K562 (cell line): ENCODE measurements at regions not wholly inside any gene's neighbourhood (a gene's known extent, or its start where the extent isn't known, plus 50 kb on each side); places are given as distances from the start of the nearest gene placed in this dataset.

Source experiments
- ATAC-seq: fragments of 200-7000 bp; cut with Tn5 transposase; 3 replicates; pipeline ENCODE4 v1.9.1; 2020; ENCODE audit warnings: moderate library complexity
- BruUV-seq: library from RNA; stranded (reverse); fragments of 400-500 nt; replicated peaks from 2 replicates; lab custom pipeline; 2021; lab: Mats Ljungman, UMichigan
- CTCF ChIA-PET: fragments of 300-600 bp; formaldehyde crosslinking; extraction: SDS; loops from one replicate; lab custom pipeline; 2021; ENCODE audit warnings: low intra/inter-chr PET ratio; lab: Yijun Ruan, JAX
- POLR2A ChIA-PET: fragments of 300-600, 350-650 bp; sonication (Branson Sonifier 250); formaldehyde crosslinking; extraction: SDS; loops from one replicate; lab custom pipeline; 2021; ENCODE audit warnings: antibody characterized with exemption, inconsistent platforms; lab: Yijun Ruan, JAX
- DNase-seq, 4 experiments: peaks; one replicate each; pipeline versions ENCODE4 v3.0.0 to v3.0.0-alpha.2; 2011 to 2018; ENCODE audit warnings: low spot score in 3 of 4, mixed read lengths in 3 of 4; ENCODE audit errors: extremely low read depth in 1 of 4
- FAIRE-seq: peaks from 2 replicates; lab custom pipeline; 2011; peaks lifted over from hg19 to GRCh38; lab: Jason Lieb, UNC
- H2AFZ ChIP-seq: 2 replicates; pipeline ENCODE4 v1.6.0; 2011; ENCODE audit warnings: low read depth, low read length, control low read depth, inconsistent platforms
- H3K27ac ChIP-seq: fragments of 200-600 bp; 3 replicates; pipeline ENCODE4 v1.8.0; 2011; ENCODE audit warnings: low read depth, mild to moderate bottlenecking, control low read depth, inconsistent platforms, low read length, moderate library complexity, mixed read lengths; ENCODE audit errors: extremely low read depth
- H3K27me3 ChIP-seq, 2 experiments: fragments of 300-600 bp in 1 of 2; 2 replicates in 1 of 2; 3 replicates in 1 of 2; pipeline versions ENCODE4 v1.6.0 to v1.8.0; 2011; ENCODE audit warnings: inconsistent platforms in 2 of 2, low read length in 2 of 2, mild to moderate bottlenecking in 1 of 2, mixed read lengths in 1 of 2, moderate library complexity in 1 of 2; ENCODE audit not compliant: control insufficient read depth in 2 of 2, insufficient read depth in 2 of 2
- H3K36me3 ChIP-seq: fragments of 300-600 bp; 3 replicates; pipeline ENCODE4 v1.8.0; 2011; ENCODE audit warnings: mild to moderate bottlenecking, low read length, inconsistent platforms; ENCODE audit not compliant: control insufficient read depth, insufficient read depth
- H3K4me1 ChIP-seq, 2 experiments: fragments of 200-600 bp in 1 of 2; replicated peaks in 1 of 2; 2 replicates in 1 of 2; 3 replicates in 1 of 2; pipeline versions ENCODE4 v1.5.1 to v1.8.0; 2011; ENCODE audit warnings: inconsistent platforms in 2 of 2, low read length in 2 of 2, mild to moderate bottlenecking in 1 of 2, mixed read lengths in 1 of 2, moderate library complexity in 1 of 2; ENCODE audit not compliant: control insufficient read depth in 2 of 2, insufficient read depth in 2 of 2
- H3K4me2 ChIP-seq: 2 replicates; pipeline ENCODE4 v1.6.1; 2011; ENCODE audit warnings: low read length, control low read depth, inconsistent platforms, mixed read lengths; ENCODE audit not compliant: insufficient read depth
- H3K4me3 ChIP-seq: fragments of 200-600 bp; sonication (generic), shearing (Covaris generic); 2 replicates; pipeline ENCODE4 v1.5.1; 2016; ENCODE audit warnings: control low read depth, inconsistent platforms
- H3K79me2 ChIP-seq: fragments of 200-600 bp; 3 replicates; pipeline ENCODE4 v1.8.0; 2011; ENCODE audit warnings: low read length, inconsistent platforms; ENCODE audit not compliant: control insufficient read depth, insufficient read depth
- H3K9ac ChIP-seq, 2 experiments: 2 replicates each; pipeline versions ENCODE4 v1.6.0 to v1.6.1; 2011; ENCODE audit warnings: low read depth in 2 of 2, low read length in 2 of 2, control low read depth in 1 of 2, inconsistent platforms in 1 of 2, mild to moderate bottlenecking in 1 of 2, mixed read lengths in 1 of 2; ENCODE audit not compliant: insufficient read depth in 1 of 2
- H3K9me1 ChIP-seq: one replicate; pipeline ENCODE4 v1.6.0; 2011; ENCODE audit warnings: inconsistent platforms, mild to moderate bottlenecking, low read length, moderate library complexity; ENCODE audit not compliant: control insufficient read depth, insufficient read depth
- H3K9me3 ChIP-seq: replicated peaks from 2 replicates; pipeline ENCODE4 v1.5.1; 2011; ENCODE audit warnings: low read depth, low read length, inconsistent platforms; ENCODE audit not compliant: control insufficient read depth, insufficient read depth
- H4K20me1 ChIP-seq: replicated peaks from 2 replicates; pipeline ENCODE4 v1.6.1; 2011; ENCODE audit warnings: low read length, inconsistent platforms, mixed read lengths; ENCODE audit not compliant: control insufficient read depth, insufficient read depth
- EHMT2 ChIP-seq: fragments of 450-650 bp; IDR thresholded peaks from 2 replicates; pipeline ENCODE4 v1.6.1; 2018; ENCODE audit warnings: antibody characterized with exemption
- RAD21 ChIP-seq, 2 experiments: fragments of 250-450 bp in 1 of 2; fragments of 450-650 bp in 1 of 2; sonication (Bioruptor Pico) in 1 of 2; formaldehyde crosslinking in 1 of 2; IDR thresholded peaks in 1 of 2; conservative IDR thresholded peaks in 1 of 2; 2 replicates each; pipeline versions ENCODE4 v1.4.0 to v1.8.0; 2020 to 2022; ENCODE audit warnings: mild to moderate bottlenecking in 2 of 2, moderate library complexity in 1 of 2
- SIN3A ChIP-seq, 2 experiments: fragments of 150-350 bp in 1 of 2; IDR thresholded peaks; 2 replicates each; pipeline ENCODE4 v1.6.1; 2011 to 2016; ENCODE audit warnings: borderline replicate concordance in 2 of 2, low read depth in 2 of 2, low read length in 2 of 2, mild to moderate bottlenecking in 2 of 2, moderate library complexity in 2 of 2; ENCODE audit not compliant: control insufficient read depth in 1 of 2
- SMC3 ChIP-seq: conservative IDR thresholded peaks from 2 replicates; pipeline ENCODE4 v1.6.1; 2011; ENCODE audit warnings: low read depth, low read length, improper control_type of control experiment; ENCODE audit not compliant: insufficient read depth
- SREBF1 ChIP-seq: fragments of 150-350 bp; IDR thresholded peaks from 2 replicates; pipeline ENCODE4 v1.6.1; 2014; ENCODE audit warnings: antibody characterized with exemption, low read depth, low read length, borderline replicate concordance
- STAG1 ChIP-seq: sonication (generic); formaldehyde crosslinking; IDR thresholded peaks from 2 replicates; pipeline ENCODE4 v1.5.0; 2020; ENCODE audit warnings: missing genetic modification reagents, borderline replicate concordance
- TEAD4 ChIP-seq, 2 experiments: sonication (generic) in 1 of 2; formaldehyde crosslinking in 1 of 2; IDR thresholded peaks; 2 replicates each; pipeline versions ENCODE4 v1.6.1 to v1.8.0; 2012 to 2022; ENCODE audit warnings: borderline replicate concordance in 1 of 2, inconsistent platforms in 1 of 2, low read length in 1 of 2, mild to moderate bottlenecking in 1 of 2, missing genetic modification reagents in 1 of 2
- XRCC5 ChIP-seq: fragments of 200-400 bp; formaldehyde crosslinking; IDR thresholded peaks from 2 replicates; pipeline ENCODE4 v1.6.1; 2017; ENCODE audit warnings: low read depth, mild to moderate bottlenecking, low read length
- ZNF584 ChIP-seq: fragments of 200-800 bp; sonication (Bioruptor generic); IDR thresholded peaks from 2 replicates; pipeline ENCODE4 v1.6.1; 2016; ENCODE audit warnings: low read depth, mild to moderate bottlenecking, missing genetic modification characterization, missing compliant biosample characterization
- ZNF785 ChIP-seq: fragments of 250-450 bp; sonication (Bioruptor Pico); IDR thresholded peaks from 2 replicates; pipeline ENCODE4 v1.4.0; 2020; ENCODE audit warnings: mild to moderate bottlenecking
- ZNF79 ChIP-seq: fragments of 250-450 bp; sonication (Bioruptor Pico); IDR thresholded peaks from 2 replicates; pipeline ENCODE4 v1.4.0; 2020; ENCODE audit warnings: low read depth, mild to moderate bottlenecking, moderate library complexity
- WGBS: fragments of 100-300 bp; shearing (Covaris generic); methylation state at CpG from one replicate; pipeline ENCODE4 v1.1.6; 2016; ENCODE audit warnings: low coverage, mixed read lengths; ENCODE audit not compliant: insufficient coverage; ENCODE audit errors: missing lambda C conversion rate; 5-methylcytosine and 5-hydroxymethylcytosine counted together
- in situ Hi-C: fragments of 300-500 bp; cut with MboI; formaldehyde crosslinking; loops from 4 replicates; pipeline ENCODE4 v1.15.0; 2018; ENCODE audit warnings: inconsistent platforms, mixed read lengths
- intact Hi-C: fragments of 100-400 bp; cut with micrococcal nuclease; formaldehyde crosslinking; loops from 2 replicates; pipeline ENCODE4 v1.14.2; 2022
- TF ChIP-seq, protein P1 (sequence below): fragments of 450-650 bp; IDR thresholded peaks from 2 replicates; pipeline ENCODE4 v1.6.1; 2016; ENCODE audit warnings: low read depth

DNA sequence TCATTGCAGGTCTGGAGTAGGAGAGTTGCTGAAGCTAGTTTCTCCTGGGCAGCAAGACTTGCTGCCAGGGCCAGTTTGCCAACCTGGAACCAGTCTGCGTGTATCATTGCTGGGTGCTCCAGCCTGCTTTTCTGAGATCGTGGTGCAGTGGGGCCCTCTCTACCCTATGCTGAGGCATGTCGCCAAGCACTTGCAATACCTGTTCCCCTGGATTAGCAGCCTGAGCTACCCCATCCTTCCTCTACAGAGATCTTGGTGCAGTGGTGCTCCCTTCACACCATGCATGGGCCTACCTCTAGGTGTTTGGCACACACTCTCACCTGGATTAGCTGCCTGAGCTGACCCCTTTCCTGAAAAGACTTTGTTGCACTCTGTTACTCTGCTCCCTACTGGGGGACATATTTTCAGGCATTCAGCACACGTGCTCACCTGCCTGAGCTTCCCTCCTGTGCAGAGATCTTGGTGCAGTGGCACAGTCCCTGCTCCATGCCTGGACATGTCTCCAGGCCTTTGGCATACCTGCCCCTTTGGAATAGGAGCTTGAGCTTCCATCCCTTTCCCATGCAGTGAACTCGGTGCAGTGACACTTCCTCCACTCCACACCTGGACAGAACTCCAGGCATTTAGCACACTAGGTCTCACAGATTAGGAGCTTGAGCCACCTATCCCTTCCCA lies 133.7 kb upstream of the CXCL13 start (continued):
- no peak for TF ChIP-seq SIN3A (IDR thresholded peaks at IDR 0.05; ENCODE audit: borderline replicate concordance in 2 of 2, control insufficient read depth in 1 of 2, low read depth in 2 of 2, low read length in 2 of 2)
- TF ChIP-seq XRCC5 = no peak
- no peak for TF ChIP-seq ZNF584 (CRISPR knock-in tag)
- no peak for TF ChIP-seq EHMT2
- no peak for TF ChIP-seq ZNF79 (CRISPR knock-in tag)

DNA sequence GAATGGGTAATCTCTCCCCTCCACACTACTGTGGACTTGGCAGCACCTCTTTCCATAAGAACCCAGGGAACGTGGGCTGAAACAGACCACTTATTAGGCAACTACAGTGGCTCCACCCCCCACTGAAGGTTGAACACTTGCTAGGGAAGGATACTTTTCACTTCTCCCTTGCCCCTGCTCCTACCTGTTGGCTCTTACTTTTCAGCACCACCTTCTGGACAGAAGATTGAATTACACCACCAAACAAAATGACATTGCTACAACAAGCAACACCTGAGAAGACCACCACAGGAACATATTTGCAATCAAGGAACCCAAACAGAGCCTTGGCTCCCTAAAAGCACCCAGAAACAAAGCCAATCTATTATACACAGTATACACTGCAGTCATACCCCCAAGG lies 132.1 kb upstream of the CXCL13 start:
- no peaks in the 10 kb centered on the region for H3K4me1 ChIP-seq
- WGBS = 0% methylated on average over 1 of the region's 1 CpG
- FAIRE-seq (peak; percentile 73), DNase-seq (peak; percentile 32 to 51 (median 45)), ATAC-seq (peak; percentile 74)
- no peaks in the 10 kb centered on the region for H4K20me1 ChIP-seq
- H2AFZ ChIP-seq = no peak overlapping the region
- no peaks in the 10 kb centered on the region for H3K9me1 ChIP-seq
- H3K4me3 ChIP-seq = no peak overlapping the region
- no peaks in the 10 kb centered on the region for H3K27me3 ChIP-seq
- no peaks in the 10 kb centered on the region for H3K36me3 ChIP-seq
- ChIA-PET POLR2A (no interaction called here), CTCF (interaction anchor here (0.7 to 1.2 kb wide), 2 partner anchors 88 to 126 kb away, joined by 3 to 4 read pairs; no protein-coding TSS in a partner anchor)
- in situ Hi-C loops = no loop called here
- H3K9me3 ChIP-seq = no peaks in the 10 kb centered on the region
- H3K27ac ChIP-seq = no peak overlapping the region
- no peaks in the 10 kb centered on the region for H3K79me2 ChIP-seq
- no peak overlapping the region for H3K9ac ChIP-seq
- no TSS peak for BruUV-seq
- no peak overlapping the region for H3K4me2 ChIP-seq
- intact Hi-C loops = loop anchor here (1.0 kb wide), 1 partner anchor 88 kb away; no protein-coding TSS in a partner anchor
- TF ChIP-seq STAG1 (CRISPR knock-in tag) (no peak), SREBF1 (no peak), SMC3 (0 out of 2 replicates have a peak, but pooled peaks have one; percentile 5), RAD21 (CRISPR knock-in tag; conservative IDR thresholded peaks at IDR 0.05 in 1 of 2, IDR thresholded peaks at IDR 0.05 in 1 of 2) (peak in 1 of 2 experiments; percentile 47; a peak in 2 of 4 replicates), ZNF785 (CRISPR knock-in tag) (no peak), TEAD4 (IDR thresholded peaks at IDR 0.05; ENCODE audit: low read length) (no peak), TEAD4 (CRISPR knock-in tag; IDR thresholded peaks at IDR 0.05; ENCODE audit: borderline replicate concordance) (no peak)
- TF ChIP-seq, protein P1, sequence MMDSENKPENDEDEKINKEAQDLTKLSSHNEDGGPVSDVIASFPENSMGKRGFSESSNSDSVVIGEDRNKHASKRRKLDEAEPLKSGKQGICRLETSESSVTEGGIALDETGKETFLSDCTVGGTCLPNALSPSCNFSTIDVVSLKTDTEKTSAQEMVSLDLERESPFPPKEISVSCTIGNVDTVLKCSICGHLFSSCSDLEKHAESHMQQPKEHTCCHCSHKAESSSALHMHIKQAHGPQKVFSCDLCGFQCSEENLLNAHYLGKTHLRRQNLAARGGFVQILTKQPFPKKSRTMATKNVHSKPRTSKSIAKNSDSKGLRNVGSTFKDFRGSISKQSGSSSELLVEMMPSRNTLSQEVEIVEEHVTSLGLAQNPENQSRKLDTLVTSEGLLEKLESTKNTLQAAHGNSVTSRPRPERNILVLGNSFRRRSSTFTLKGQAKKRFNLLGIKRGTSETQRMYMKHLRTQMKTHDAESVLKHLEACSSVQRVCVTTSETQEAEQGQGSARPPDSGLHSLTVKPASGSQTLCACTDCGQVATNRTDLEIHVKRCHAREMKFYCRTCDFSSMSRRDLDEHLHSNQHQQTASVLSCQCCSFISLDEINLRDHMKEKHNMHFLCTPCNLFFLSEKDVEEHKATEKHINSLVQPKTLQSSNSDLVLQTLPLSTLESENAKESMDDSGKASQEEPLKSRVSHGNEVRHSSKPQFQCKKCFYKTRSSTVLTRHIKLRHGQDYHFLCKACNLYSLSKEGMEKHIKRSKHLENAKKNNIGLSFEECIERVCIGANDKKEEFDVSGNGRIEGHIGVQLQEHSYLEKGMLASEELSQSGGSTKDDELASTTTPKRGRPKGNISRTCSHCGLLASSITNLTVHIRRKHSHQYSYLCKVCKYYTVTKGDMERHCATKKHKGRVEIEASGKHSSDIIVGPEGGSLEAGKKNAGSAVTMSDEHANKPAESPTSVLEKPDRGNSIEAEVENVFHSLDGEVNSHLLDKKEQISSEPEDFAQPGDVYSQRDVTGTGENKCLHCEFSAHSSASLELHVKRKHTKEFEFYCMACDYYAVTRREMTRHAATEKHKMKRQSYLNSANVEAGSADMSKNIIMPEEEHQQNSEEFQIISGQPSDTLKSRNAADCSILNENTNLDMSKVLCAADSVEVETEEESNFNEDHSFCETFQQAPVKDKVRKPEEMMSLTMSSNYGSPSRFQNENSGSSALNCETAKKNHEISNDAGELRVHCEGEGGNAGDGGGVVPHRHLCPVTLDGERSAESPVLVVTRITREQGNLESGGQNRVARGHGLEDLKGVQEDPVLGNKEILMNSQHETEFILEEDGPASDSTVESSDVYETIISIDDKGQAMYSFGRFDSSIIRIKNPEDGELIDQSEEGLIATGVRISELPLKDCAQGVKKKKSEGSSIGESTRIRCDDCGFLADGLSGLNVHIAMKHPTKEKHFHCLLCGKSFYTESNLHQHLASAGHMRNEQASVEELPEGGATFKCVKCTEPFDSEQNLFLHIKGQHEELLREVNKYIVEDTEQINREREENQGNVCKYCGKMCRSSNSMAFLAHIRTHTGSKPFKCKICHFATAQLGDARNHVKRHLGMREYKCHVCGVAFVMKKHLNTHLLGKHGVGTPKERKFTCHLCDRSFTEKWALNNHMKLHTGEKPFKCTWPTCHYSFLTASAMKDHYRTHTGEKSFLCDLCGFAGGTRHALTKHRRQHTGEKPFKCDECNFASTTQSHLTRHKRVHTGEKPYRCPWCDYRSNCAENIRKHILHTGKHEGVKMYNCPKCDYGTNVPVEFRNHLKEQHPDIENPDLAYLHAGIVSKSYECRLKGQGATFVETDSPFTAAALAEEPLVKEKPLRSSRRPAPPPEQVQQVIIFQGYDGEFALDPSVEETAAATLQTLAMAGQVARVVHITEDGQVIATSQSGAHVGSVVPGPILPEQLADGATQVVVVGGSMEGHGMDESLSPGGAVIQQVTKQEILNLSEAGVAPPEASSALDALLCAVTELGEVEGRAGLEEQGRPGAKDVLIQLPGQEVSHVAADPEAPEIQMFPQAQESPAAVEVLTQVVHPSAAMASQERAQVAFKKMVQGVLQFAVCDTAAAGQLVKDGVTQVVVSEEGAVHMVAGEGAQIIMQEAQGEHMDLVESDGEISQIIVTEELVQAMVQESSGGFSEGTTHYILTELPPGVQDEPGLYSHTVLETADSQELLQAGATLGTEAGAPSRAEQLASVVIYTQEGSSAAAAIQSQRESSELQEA = no peak
